Right ventricle myocardium inferior (tissue), 1 donor: ENCODE measurements at regions not wholly inside any gene's neighbourhood (a gene's known extent, or its start where the extent isn't known, plus 50 kb on each side); places are given as distances from the start of the nearest gene placed in this dataset.
"Not testable (repeated sequence)": the region's sequence is repeated elsewhere in the genome, so short reads cannot be mapped to it uniquely, and the experiment has no call there.

Experiments used
- ATAC-seq: fragments of 200-7000 bp; cut with Tn5 transposase; one replicate; pipeline ENCODE4 v1.9.1; 2020; ENCODE audit warnings: mild to moderate bottlenecking, moderate library complexity
- DNase-seq: peaks from one replicate; pipeline ENCODE4 v3.0.0; 2021; ENCODE audit errors: missing footprints
- intact Hi-C: fragments of 100-400 bp; cut with DNase I; formaldehyde crosslinking; loops from one replicate; pipeline ENCODE4 v1.11.0; 2022
- donor health status: DM: no; HTN: yes; CAD: no; lungs with severe emphysema.

- ATAC-seq, result no peak
- intact Hi-C loops, result no loop called here
- no peak for DNase-seq
These were observed 379.1 kb downstream of the ETV1 start for GRCh38 chr7:13610372-13610771.

- intact Hi-C loops, result no loop called here
- DNase-seq (no peak), ATAC-seq (no peak)
These were observed 373.8 kb downstream of the ETV1 start for GRCh38 chr7:13615679-13616078.

GRCh38 chr7:13627455-13627854 lies 362.0 kb downstream of the ETV1 start:
- ATAC-seq, result no peak
- intact Hi-C loops, result no loop called here

DNA sequence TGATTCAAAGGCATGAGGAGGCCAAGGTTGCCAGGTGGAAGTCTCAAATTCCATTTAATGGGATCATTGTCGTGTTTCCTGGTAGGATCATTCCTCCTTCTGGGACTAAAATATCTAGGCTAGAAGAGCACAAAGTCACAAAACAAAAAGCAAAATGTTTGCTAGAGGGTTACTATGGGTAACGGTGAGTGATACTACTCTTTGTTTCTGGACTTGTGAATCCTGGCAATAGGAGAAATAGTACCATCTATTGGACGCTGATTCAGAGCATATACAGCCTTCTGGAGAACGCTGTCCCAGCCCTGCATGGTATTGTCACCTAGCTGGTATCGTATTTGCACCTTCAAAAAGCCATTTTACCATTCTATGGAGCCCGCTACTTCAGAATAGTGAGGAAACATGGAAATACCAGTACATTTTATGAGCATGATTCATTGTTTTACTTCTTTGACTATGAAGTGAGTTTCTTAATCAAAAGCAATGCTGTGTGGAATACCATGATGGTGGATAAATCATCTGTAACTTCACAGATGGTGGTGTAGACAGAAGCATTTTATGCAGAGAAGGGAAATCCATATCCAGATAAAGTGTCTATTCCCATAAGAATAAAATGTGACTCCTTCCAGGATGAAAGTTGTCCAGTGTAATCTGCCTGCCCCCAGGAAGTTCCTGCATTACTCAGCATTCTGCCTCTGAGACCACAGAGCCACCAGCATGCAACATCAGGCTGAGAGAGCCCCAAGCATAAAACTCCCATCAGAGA lies 361.0 kb downstream of the ETV1 start:
- intact Hi-C loops, result no loop called here
- no peak for DNase-seq

More at GRCh38 chr7:13627455-13627854, 362.0 kb downstream of the ETV1 start:
- no peak for DNase-seq

DNA sequence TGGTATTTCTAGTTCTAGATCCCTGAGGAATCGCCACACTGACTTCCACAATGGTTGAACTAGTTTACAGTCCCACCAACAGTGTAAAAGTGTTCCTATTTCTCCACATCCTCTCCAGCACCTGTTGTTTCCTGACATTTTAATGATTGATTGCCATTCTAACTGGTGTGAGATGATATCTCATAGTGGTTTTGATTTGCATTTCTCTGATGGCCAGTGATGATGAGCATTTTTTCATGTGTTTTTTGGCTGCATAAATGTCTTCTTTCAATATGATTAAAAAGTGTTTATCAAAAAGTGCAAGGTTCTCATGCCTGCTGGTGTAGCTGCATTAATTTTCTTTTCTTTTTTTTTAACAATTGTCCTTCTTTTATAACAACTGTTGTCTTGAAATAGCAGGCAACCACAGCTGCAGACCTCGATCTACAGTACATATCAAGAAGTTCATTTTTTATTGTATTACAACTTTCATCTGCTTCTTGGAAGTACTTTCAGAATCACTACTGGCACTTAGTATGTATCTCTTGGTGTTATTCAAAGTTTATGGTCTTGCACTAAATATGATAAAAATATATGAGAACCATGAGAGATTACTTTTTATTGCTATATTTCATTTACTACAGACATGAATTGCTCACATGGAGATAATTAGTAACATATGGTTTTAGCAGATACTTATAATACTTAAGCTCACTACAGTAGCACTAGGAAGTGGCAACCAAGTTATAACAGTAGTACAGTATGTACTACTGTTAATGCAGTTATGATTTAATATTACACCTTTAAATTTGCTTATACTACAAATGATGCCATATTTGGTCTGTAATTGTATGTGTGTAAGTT lies 358.0 kb downstream of the ETV1 start:
- ATAC-seq, intact Hi-C loops, DNase-seq: not testable (repeated sequence)

More for the DNA sequence above, 361.0 kb downstream of the ETV1 start:
- no peak for ATAC-seq

GRCh38 chr7:13633857-13634256 lies 355.6 kb downstream of the ETV1 start:
- DNase-seq (no peak), ATAC-seq (no peak)
- intact Hi-C loops, result no loop called here

DNA sequence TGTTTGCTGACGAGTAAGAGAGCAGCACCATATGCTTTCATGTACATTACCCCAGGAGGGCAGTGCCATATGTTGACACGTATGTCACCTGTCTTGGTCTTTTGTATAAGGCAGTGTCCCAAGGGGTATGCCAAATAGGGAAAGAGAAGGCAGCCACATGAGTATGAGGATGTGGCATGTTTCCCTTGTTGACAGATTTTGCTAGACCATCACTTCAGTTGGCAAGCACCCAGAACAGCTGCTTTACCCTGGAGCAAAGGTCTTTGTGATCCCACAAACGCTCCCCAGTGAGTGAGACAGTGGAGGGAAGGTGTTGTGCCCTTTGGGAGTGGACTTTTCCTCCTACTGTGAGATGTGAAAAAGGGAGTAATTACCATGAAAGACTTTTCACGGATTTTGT lies 350.1 kb downstream of the ETV1 start:
- intact Hi-C loops, result no loop called here

GRCh38 chr7:13641714-13642113 lies 347.8 kb downstream of the ETV1 start:
- intact Hi-C loops, result no loop called here
- ATAC-seq, result no peak

More for the DNA sequence above, 350.1 kb downstream of the ETV1 start:
- no peak for ATAC-seq
- no peak for DNase-seq

DNA sequence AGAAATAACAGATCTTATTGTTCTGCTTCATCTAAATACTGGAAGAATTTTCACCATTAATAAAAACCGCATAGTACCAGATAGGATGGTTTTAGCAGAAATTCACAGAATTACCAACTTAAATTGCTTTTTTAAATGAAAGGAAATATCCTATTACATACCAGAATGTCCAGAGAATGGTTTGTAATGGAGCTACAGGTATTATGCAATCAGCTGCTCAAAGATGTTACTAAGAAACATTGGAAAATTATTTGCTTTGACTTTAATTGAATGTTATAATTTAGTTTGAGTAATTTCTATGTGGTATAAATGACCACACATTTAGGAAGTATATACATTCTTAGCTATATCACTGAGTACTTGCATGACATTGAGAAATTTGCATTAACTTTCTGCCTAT lies 338.3 kb downstream of the ETV1 start:
- ATAC-seq (no peak), DNase-seq (no peak)
- intact Hi-C loops, result no loop called here

More at GRCh38 chr7:13641714-13642113, 347.8 kb downstream of the ETV1 start:
- DNase-seq, result no peak

GRCh38 chr7:13656330-13656729 lies 333.1 kb downstream of the ETV1 start:
- no peak for ATAC-seq
- intact Hi-C loops, result no loop called here
- DNase-seq, result no peak

GRCh38 chr7:13673290-13673689 lies 316.2 kb downstream of the ETV1 start:
- ATAC-seq (no peak), DNase-seq (no peak)
- intact Hi-C loops, result no loop called here

GRCh38 chr7:13682626-13683025 lies 306.8 kb downstream of the ETV1 start:
- DNase-seq, result no peak
- intact Hi-C loops, result no loop called here
- ATAC-seq, result no peak

DNA sequence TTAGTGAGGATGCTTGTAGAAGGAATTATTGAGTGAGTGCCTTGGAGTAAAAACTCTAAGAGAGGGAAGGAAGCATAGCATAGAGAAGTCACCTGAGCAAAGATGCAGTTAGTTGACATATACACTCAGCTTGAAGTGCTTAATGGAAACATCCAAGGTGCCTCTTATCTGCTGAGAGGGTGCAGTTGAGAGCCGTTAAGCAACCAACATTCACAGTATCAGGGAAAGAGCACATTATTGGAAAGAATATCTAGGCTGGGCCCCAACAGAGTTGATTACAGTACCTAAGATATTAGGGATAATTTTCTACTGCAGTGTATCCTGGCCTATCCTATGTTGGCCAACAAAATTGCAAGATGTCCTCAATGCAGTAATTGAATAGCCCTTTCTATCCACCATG lies 302.0 kb downstream of the ETV1 start:
- intact Hi-C loops, result no loop called here
- ATAC-seq, result no peak
- DNase-seq, result no peak

DNA sequence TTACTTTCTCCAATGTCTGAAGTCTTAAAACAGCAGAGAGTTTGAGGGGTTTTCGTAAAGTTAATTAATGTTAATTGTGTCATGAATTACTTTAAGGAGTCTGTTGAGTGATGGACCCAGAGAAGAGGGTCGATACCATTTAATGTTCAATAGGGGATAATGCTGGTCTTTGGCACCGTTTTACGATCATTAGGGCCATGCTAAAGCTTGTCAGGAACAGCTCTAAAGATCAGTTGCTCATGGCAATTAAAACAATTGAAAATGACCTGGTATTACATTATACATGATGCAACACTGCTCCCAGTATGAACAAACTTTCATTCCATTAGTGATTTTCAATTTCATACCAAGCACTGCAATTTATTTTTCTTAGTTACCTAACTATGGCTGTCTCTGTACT lies 296.9 kb downstream of the ETV1 start:
- intact Hi-C loops, result no loop called here
- no peak for ATAC-seq

DNA sequence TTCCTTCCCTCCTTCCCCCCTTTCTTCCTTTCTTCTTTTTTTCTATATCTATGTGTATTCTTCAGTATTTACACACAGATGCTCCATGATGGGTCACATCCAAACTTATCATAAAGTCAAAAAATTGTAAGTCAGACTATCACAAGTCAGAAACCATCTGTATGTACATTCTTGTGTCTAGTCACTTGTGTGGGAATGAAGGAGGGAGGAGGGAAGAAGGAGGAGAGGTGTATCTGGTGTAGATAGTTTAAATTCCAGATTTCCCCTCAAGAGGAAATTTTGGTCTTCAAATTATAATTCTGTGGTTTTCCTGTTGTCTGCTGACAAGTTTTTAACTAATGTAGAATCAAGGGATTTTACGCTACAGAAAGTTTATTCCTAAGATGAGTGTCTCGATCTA lies 287.2 kb downstream of the ETV1 start:
- no peak for ATAC-seq
- intact Hi-C loops, result no loop called here
- DNase-seq, result no peak

More for the DNA sequence above, 296.9 kb downstream of the ETV1 start:
- DNase-seq, result no peak

- ATAC-seq, result no peak
- intact Hi-C loops, result no loop called here
- DNase-seq, result no peak
These were observed 280.8 kb downstream of the ETV1 start for GRCh38 chr7:13708670-13709069.

GRCh38 chr7:13713092-13713491 lies 276.4 kb downstream of the ETV1 start:
- intact Hi-C loops, result no loop called here
- no peak for DNase-seq
- no peak for ATAC-seq

GRCh38 chr7:13715534-13715933 lies 273.9 kb downstream of the ETV1 start:
- intact Hi-C loops, result no loop called here
- DNase-seq, result no peak
- no peak for ATAC-seq

- intact Hi-C loops, result no loop called here
- DNase-seq (no peak), ATAC-seq (no peak)
These were observed 272.4 kb downstream of the ETV1 start for GRCh38 chr7:13717031-13717430.
